Peyer's patch (tissue), 4 donors: ENCODE measurements at regions not wholly inside any gene's neighbourhood (a gene's known extent, or its start where the extent isn't known, plus 50 kb on each side); places are given as distances from the start of the nearest gene placed in this dataset.

Source experiments
- DNase-seq, 3 donors: peaks; one replicate each; pipeline ENCODE4 v3.0.0-alpha.2; 2017 to 2019
- H3K27ac ChIP-seq, 4 donors: fragments of 200-600 bp; sonication (generic); one replicate each; pipeline ENCODE4 v1.5.1; 2016 to 2019
- H3K27me3 ChIP-seq, 2 donors: fragments of 200-600 bp; sonication (generic); one replicate each; pipeline ENCODE4 v1.5.1; 2019
- H3K36me3 ChIP-seq, 3 donors: fragments of 200-600 bp; sonication (generic); one replicate each; pipeline ENCODE4 v1.5.1; 2016 to 2019
- H3K4me1 ChIP-seq, 4 donors: fragments of 200-600 bp; sonication (generic); one replicate each; pipeline ENCODE4 v1.5.1; 2016 to 2019
- H3K4me3 ChIP-seq, 4 donors: fragments of 200-600 bp; sonication (generic); 1 replicate in 3 of 4; 2 replicates in 1 of 4; pipeline ENCODE4 v1.5.1; 2016 to 2019; ENCODE audit warnings: mild to moderate bottlenecking in 1 of 4
- H3K9me3 ChIP-seq, 4 donors: fragments of 200-600 bp; sonication (generic); one replicate each; pipeline ENCODE4 v1.5.1; 2016 to 2019; ENCODE audit warnings: mild to moderate bottlenecking in 1 of 4
- CTCF ChIP-seq, 6 experiments: fragments of 450-650 bp in 4 of 6; fragments of 200-600 bp in 2 of 6; sonication (generic) in 1 of 6; IDR thresholded peaks; one replicate each; pipeline ENCODE4 v1.5.1; 2017 to 2019; ENCODE audit warnings: antibody characterized with exemption in 6 of 6, mild to moderate bottlenecking in 3 of 6, moderate library complexity in 1 of 6
- POLR2A ChIP-seq, 2 donors: fragments of 450-650 bp; IDR thresholded peaks; one replicate each; pipeline ENCODE4 v1.5.1; 2017; ENCODE audit warnings: antibody characterized with exemption in 2 of 2, mild to moderate bottlenecking in 2 of 2, moderate library complexity in 2 of 2

DNA sequence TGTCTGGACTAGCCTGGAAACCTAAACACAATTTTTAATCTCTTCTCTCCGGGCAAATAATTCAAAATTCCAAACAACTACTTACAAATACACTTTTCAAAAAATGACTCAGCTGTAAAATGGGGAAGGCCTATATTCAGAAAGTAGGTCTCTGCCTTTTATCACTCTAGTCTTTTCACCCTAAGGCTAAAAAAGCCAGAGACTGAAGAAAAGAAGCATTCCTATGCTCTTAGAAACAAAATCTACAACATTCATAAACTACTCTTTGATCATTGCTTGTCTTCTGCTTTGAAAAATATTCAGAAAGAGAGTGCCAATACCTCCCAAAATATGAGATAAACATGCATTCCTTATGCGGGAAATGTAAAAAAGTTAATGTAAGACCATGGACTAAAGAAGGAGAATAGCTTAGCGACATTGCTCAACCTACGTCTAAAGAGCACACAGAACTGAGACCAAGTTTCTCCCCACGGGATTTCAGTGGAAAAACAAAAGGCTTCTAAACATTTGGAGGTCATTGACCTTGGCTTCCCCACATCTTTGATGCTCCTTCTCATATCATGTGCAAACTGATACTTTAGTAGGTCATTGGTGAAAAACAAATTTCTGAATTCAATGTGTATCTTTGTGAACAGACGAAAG lies 74.4 kb upstream of the EPB41L3 start:
- Histone ChIP-seq H3K27me3 (no peaks in the 10 kb centered on the region), H3K27ac (no peak overlapping the region), H3K4me1 (no peaks in the 10 kb centered on the region), H3K36me3 (no peaks in the 10 kb centered on the region), H3K4me3 (no peak overlapping the region), H3K9me3 (no peaks in the 10 kb centered on the region)
- TF ChIP-seq CTCF (IDR thresholded peaks at IDR 0.05) (no peak), POLR2A (IDR thresholded peaks at IDR 0.05) (no peak)
- DNase-seq, result no peak

- no peaks in the 10 kb centered on the region for H3K4me1 ChIP-seq
- TF ChIP-seq CTCF (IDR thresholded peaks at IDR 0.05), result no peak
- no peak for TF ChIP-seq POLR2A (IDR thresholded peaks at IDR 0.05)
- H3K4me3 ChIP-seq, result no peak overlapping the region
- no peaks in the 10 kb centered on the region for H3K9me3 ChIP-seq
- H3K36me3 ChIP-seq, result no peaks in the 10 kb centered on the region
- H3K27ac ChIP-seq, result no peak overlapping the region
- no peak for DNase-seq
- H3K27me3 ChIP-seq, result no peaks in the 10 kb centered on the region
Measured at GRCh38 chr18:5611221-5611620, 67.4 kb upstream of the EPB41L3 start.

GRCh38 chr18:5608846-5609245 lies 65.0 kb upstream of the EPB41L3 start:
- H3K9me3 ChIP-seq, result no peaks in the 10 kb centered on the region
- no peaks in the 10 kb centered on the region for H3K4me1 ChIP-seq
- H3K27me3 ChIP-seq, result no peaks in the 10 kb centered on the region
- TF ChIP-seq POLR2A (IDR thresholded peaks at IDR 0.05) (no peak), CTCF (IDR thresholded peaks at IDR 0.05) (no peak)
- no peaks in the 10 kb centered on the region for H3K36me3 ChIP-seq
- no peak overlapping the region for H3K27ac ChIP-seq
- no peak overlapping the region for H3K4me3 ChIP-seq
- no peak for DNase-seq

- Histone ChIP-seq H3K27ac (no peak overlapping the region), H3K9me3 (no peaks in the 10 kb centered on the region), H3K27me3 (no peaks in the 10 kb centered on the region), H3K4me1 (no peaks in the 10 kb centered on the region), H3K4me3 (no peak overlapping the region), H3K36me3 (no peaks in the 10 kb centered on the region)
- no peak for TF ChIP-seq CTCF (IDR thresholded peaks at IDR 0.05)
- no peak for TF ChIP-seq POLR2A (IDR thresholded peaks at IDR 0.05)
- no peak for DNase-seq
Measured at GRCh38 chr18:5606951-5607350, 63.2 kb upstream of the EPB41L3 start.

DNA sequence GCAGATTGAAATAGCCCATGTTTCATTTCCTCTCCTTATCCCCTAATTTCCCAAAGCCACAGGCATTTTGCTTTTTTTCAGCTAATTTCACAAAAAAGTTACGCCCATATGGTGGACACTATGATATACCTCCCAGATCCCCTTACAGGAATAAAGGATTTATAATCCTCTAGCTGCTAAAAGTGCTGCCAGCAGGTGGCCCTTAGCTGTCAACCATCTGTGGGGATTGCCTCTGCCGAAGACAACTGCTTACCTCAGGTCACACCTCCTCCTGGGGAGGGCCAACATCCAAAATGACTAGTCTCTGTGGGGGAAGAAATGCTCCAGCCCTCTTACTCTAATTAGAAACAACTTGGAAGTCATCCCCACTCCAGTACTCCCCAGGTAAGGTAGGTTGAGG lies 61.0 kb upstream of the EPB41L3 start:
- TF ChIP-seq POLR2A (IDR thresholded peaks at IDR 0.05), result no peak
- peak in 3 of 6 experiments; percentile 40 to 45 (median 42) for TF ChIP-seq CTCF (IDR thresholded peaks at IDR 0.05)
- H3K27me3 ChIP-seq, result no peaks in the 10 kb centered on the region
- H3K27ac ChIP-seq, result no peak overlapping the region
- H3K4me3 ChIP-seq, result no peak overlapping the region
- H3K36me3 ChIP-seq, result no peaks in the 10 kb centered on the region
- H3K9me3 ChIP-seq, result no peaks in the 10 kb centered on the region
- H3K4me1 ChIP-seq, result peaks cover 0 to 4% (median 0%) of the 10 kb centered on the region in 4 donors
- peak in 1 of 3 donors; percentile 59 for DNase-seq

- DNase-seq, result peak in 1 of 3 donors; percentile 58
- no peaks in the 10 kb centered on the region for H3K9me3 ChIP-seq
- H3K4me3 ChIP-seq, result no peak overlapping the region
- H3K36me3 ChIP-seq, result no peaks in the 10 kb centered on the region
- H3K4me1 ChIP-seq, result peaks cover 0 to 4% (median 0%) of the 10 kb centered on the region in 4 donors
- TF ChIP-seq POLR2A (IDR thresholded peaks at IDR 0.05) (no peak), CTCF (IDR thresholded peaks at IDR 0.05) (no peak)
- no peaks in the 10 kb centered on the region for H3K27me3 ChIP-seq
- H3K27ac ChIP-seq, result peak overlapping the region in 2 of 4 donors; percentile 29 to 48
Measured at GRCh38 chr18:5603153-5603552, 59.4 kb upstream of the EPB41L3 start.
